CD14-positive monocyte (primary cell): ENCODE measurements at regions not wholly inside any gene's neighbourhood (a gene's known extent, or its start where the extent isn't known, plus 50 kb on each side); places are given as distances from the start of the nearest gene placed in this dataset.

Source experiments
- DNase-seq, 3 donors: peaks; one replicate each; pipeline ENCODE4 v3.0.0-alpha.2; 2011 to 2022
- H2AFZ ChIP-seq: 2 replicates; pipeline ENCODE4 v1.6.0; 2012; ENCODE audit warnings: mild to moderate bottlenecking, low read depth, low read length, inconsistent platforms; ENCODE audit not compliant: insufficient read depth, poor library complexity, severe bottlenecking
- H3K27ac ChIP-seq, 2 donors: 1 replicate in 1 of 2; 2 replicates in 1 of 2; pipeline ENCODE4 v1.5.1; 2012 to 2013; ENCODE audit warnings: low read length in 2 of 2, control low read depth in 1 of 2, inconsistent platforms in 1 of 2, low read depth in 1 of 2, mild to moderate bottlenecking in 1 of 2
- H3K27me3 ChIP-seq, 2 donors: one replicate each; pipeline versions ENCODE4 v1.6.0 to v1.6.1; 2011 to 2013; ENCODE audit warnings: low read length in 2 of 2; ENCODE audit not compliant: control insufficient read depth in 2 of 2, insufficient read depth in 2 of 2
- H3K36me3 ChIP-seq, 2 donors: replicated peaks in 1 of 2; 1 replicate in 1 of 2; 2 replicates in 1 of 2; pipeline versions ENCODE4 v1.5.1 to v1.6.1; 2012 to 2013; ENCODE audit warnings: low read length in 2 of 2, control low read depth in 1 of 2, inconsistent platforms in 1 of 2, mild to moderate bottlenecking in 1 of 2; ENCODE audit not compliant: insufficient read depth in 2 of 2, control insufficient read depth in 1 of 2
- H3K4me1 ChIP-seq, 2 donors: 1 replicate in 1 of 2; 2 replicates in 1 of 2; pipeline versions ENCODE4 v1.5.1 to v1.6.1; 2012 to 2013; ENCODE audit warnings: low read length in 2 of 2, control low read depth in 1 of 2, inconsistent platforms in 1 of 2, mild to moderate bottlenecking in 1 of 2, moderate library complexity in 1 of 2; ENCODE audit not compliant: insufficient read depth in 2 of 2, control insufficient read depth in 1 of 2
- H3K4me2 ChIP-seq: replicated peaks from 2 replicates; pipeline ENCODE3; 2012; ENCODE audit warnings: low read length, moderate library complexity, mild to moderate bottlenecking; ENCODE audit not compliant: poor library complexity, severe bottlenecking; ENCODE audit errors: extremely low read depth
- H3K4me3 ChIP-seq, 3 experiments: fragments of 200-600 bp in 1 of 3; sonication (generic) in 1 of 3; replicated peaks in 1 of 3; 1 replicate in 2 of 3; 2 replicates in 1 of 3; pipeline ENCODE4 v1.5.1; 2011 to 2013; ENCODE audit warnings: low read length in 3 of 3, mild to moderate bottlenecking in 3 of 3, control low read depth in 2 of 3, low read depth in 2 of 3, inconsistent platforms in 1 of 3, moderate library complexity in 1 of 3
- H3K79me2 ChIP-seq: 2 replicates; pipeline ENCODE4 v1.6.0; 2012; ENCODE audit warnings: mild to moderate bottlenecking, control low read depth, inconsistent platforms, low read length, moderate library complexity; ENCODE audit not compliant: insufficient read depth
- H3K9ac ChIP-seq: 2 replicates; pipeline ENCODE4 v1.6.0; 2017; ENCODE audit warnings: low read length, mild to moderate bottlenecking; ENCODE audit not compliant: insufficient read depth, poor library complexity, severe bottlenecking
- H3K9me3 ChIP-seq, 2 donors: replicated peaks in 1 of 2; 1 replicate in 1 of 2; 2 replicates in 1 of 2; pipeline versions ENCODE4 v1.5.1 to v1.6.1; 2012 to 2013; ENCODE audit warnings: low read length in 2 of 2, control low read depth in 1 of 2; ENCODE audit not compliant: control insufficient read depth in 1 of 2, insufficient read depth in 1 of 2
- H4K20me1 ChIP-seq: 2 replicates; pipeline ENCODE4 v1.6.0; 2012; ENCODE audit warnings: mild to moderate bottlenecking, low read length, control low read depth, moderate library complexity; ENCODE audit not compliant: insufficient read depth
- H3K27ac Mint-ChIP-seq, 7 donors: one replicate each; pipeline ENCODE4 v1.8.0; 2020; ENCODE audit warnings: mild to moderate bottlenecking in 7 of 7, mixed read lengths in 7 of 7, moderate library complexity in 6 of 7, inconsistent platforms in 2 of 7
- H3K27me3 Mint-ChIP-seq, 3 donors: one replicate each; pipeline ENCODE4 v1.8.0; 2021 to 2022; ENCODE audit warnings: low read depth in 3 of 3, mild to moderate bottlenecking in 3 of 3, mixed read lengths in 3 of 3, moderate library complexity in 3 of 3, inconsistent platforms in 1 of 3
- H3K36me3 Mint-ChIP-seq, 2 donors: one replicate each; pipeline ENCODE4 v1.8.0; 2020; ENCODE audit warnings: mixed read lengths in 2 of 2, inconsistent platforms in 1 of 2, mild to moderate bottlenecking in 1 of 2
- H3K4me1 Mint-ChIP-seq: one replicate; pipeline ENCODE4 v1.8.0; 2020; ENCODE audit warnings: mild to moderate bottlenecking, mixed read lengths
- H3K4me3 Mint-ChIP-seq, 2 donors: one replicate each; pipeline ENCODE4 v1.8.0; 2020; ENCODE audit warnings: mild to moderate bottlenecking in 2 of 2, mixed read lengths in 2 of 2, moderate library complexity in 1 of 2
- H3K9me3 Mint-ChIP-seq, 7 donors: one replicate each; pipeline ENCODE4 v1.8.0; 2020 to 2022; ENCODE audit warnings: mixed read lengths in 7 of 7, mild to moderate bottlenecking in 6 of 7, moderate library complexity in 6 of 7, inconsistent platforms in 2 of 7
- WGBS: methylation state at CpG from one replicate; pipeline ENCODE4 v1.1.5; 2013; ENCODE audit warnings: missing lambda C conversion rate; ENCODE audit not compliant: insufficient coverage; 5-methylcytosine and 5-hydroxymethylcytosine counted together
- intact Hi-C, 2 donors: fragments of 100-400 bp; cut with micrococcal nuclease; formaldehyde crosslinking; loops; one replicate each; pipeline versions ENCODE4 v1.15.0 to v1.15.1; 2023
- TF ChIP-seq, protein P1 (sequence below): fragments of 200-600 bp; IDR thresholded peaks from one replicate; pipeline ENCODE4 v1.8.0; 2022; ENCODE audit warnings: antibody characterized with exemption, mild to moderate bottlenecking

DNA sequence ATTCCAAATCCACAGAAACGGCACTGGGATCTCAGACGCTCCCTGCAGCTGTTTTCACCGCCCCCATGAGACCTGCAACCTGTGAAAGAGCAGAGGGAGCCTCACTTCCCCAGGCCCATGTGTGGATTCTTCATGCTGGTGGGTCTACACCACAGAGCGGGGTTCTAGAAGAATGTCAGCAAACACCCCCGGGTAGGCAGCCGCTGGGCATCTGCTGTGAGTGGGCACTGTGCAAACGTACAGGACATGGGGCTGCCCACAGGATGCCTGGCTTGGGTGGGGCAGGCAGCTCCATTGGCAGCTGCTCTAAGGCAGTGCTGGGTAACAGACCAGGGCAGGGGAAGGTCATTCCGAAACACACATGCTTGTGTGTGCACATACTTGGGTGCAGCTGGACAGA lies 174.9 kb downstream of the RBFOX3 start:
- no peak overlapping the region for H3K9ac ChIP-seq
- H3K27ac Mint-ChIP-seq: no peak overlapping the region
- H3K4me3 ChIP-seq: no peak overlapping the region
- no peaks in the 10 kb centered on the region for H3K27me3 ChIP-seq
- no peaks in the 10 kb centered on the region for H3K4me1 Mint-ChIP-seq
- H3K79me2 ChIP-seq: no peaks in the 10 kb centered on the region
- no peaks in the 10 kb centered on the region for H3K36me3 Mint-ChIP-seq
- H3K4me3 Mint-ChIP-seq: no peak overlapping the region
- H3K4me1 ChIP-seq: no peaks in the 10 kb centered on the region
- no peak for DNase-seq
- no peaks in the 10 kb centered on the region for H3K36me3 ChIP-seq
- H3K27me3 Mint-ChIP-seq: peaks cover 5 to 16% (median 10%) of the 10 kb centered on the region in 3 donors
- TF ChIP-seq, protein P1, sequence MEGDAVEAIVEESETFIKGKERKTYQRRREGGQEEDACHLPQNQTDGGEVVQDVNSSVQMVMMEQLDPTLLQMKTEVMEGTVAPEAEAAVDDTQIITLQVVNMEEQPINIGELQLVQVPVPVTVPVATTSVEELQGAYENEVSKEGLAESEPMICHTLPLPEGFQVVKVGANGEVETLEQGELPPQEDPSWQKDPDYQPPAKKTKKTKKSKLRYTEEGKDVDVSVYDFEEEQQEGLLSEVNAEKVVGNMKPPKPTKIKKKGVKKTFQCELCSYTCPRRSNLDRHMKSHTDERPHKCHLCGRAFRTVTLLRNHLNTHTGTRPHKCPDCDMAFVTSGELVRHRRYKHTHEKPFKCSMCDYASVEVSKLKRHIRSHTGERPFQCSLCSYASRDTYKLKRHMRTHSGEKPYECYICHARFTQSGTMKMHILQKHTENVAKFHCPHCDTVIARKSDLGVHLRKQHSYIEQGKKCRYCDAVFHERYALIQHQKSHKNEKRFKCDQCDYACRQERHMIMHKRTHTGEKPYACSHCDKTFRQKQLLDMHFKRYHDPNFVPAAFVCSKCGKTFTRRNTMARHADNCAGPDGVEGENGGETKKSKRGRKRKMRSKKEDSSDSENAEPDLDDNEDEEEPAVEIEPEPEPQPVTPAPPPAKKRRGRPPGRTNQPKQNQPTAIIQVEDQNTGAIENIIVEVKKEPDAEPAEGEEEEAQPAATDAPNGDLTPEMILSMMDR: no peak
- H2AFZ ChIP-seq: no peak overlapping the region
- WGBS: 91% methylated on average over 8 of the region's 8 CpGs
- H3K4me2 ChIP-seq: no peak overlapping the region
- intact Hi-C loops: no loop called here
- H3K27ac ChIP-seq: no peak overlapping the region
- H3K9me3 Mint-ChIP-seq: peaks cover 0 to 4% (median 0%) of the 10 kb centered on the region in 7 donors
- no peaks in the 10 kb centered on the region for H4K20me1 ChIP-seq
- peaks cover 0 to 4% of the 10 kb centered on the region in 2 donors for H3K9me3 ChIP-seq

- Histone ChIP-seq H3K4me2 (no peak overlapping the region), H3K9ac (no peak overlapping the region), H4K20me1 (no peaks in the 10 kb centered on the region), H3K9me3 (peaks cover 0 to 4% of the 10 kb centered on the region in 2 donors), H3K27ac (no peak overlapping the region), H2AFZ (no peak overlapping the region), H3K36me3 (no peaks in the 10 kb centered on the region), H3K4me3 (no peak overlapping the region), H3K4me1 (no peaks in the 10 kb centered on the region), H3K27me3 (no peaks in the 10 kb centered on the region), H3K79me2 (no peaks in the 10 kb centered on the region)
- H3K27ac Mint-ChIP-seq: no peak overlapping the region
- intact Hi-C loops: no loop called here
- no peak overlapping the region for H3K4me3 Mint-ChIP-seq
- 82% methylated on average over 6 of the region's 6 CpGs for WGBS
- peaks cover 9 to 16% (median 10%) of the 10 kb centered on the region in 3 donors for H3K27me3 Mint-ChIP-seq
- peaks cover 0 to 4% (median 0%) of the 10 kb centered on the region in 7 donors for H3K9me3 Mint-ChIP-seq
- no peaks in the 10 kb centered on the region for H3K4me1 Mint-ChIP-seq
- no peak for DNase-seq
- H3K36me3 Mint-ChIP-seq: no peaks in the 10 kb centered on the region
- TF ChIP-seq, protein P1: no peak
Observed at GRCh38 chr17:79435296-79435695, 175.6 kb downstream of the RBFOX3 start.
